ENCODE measurements at regions not wholly inside any gene's neighbourhood (a gene's known extent, or its start where the extent isn't known, plus 50 kb on each side); places are given as distances from the start of the nearest gene placed in this dataset.

- intact Hi-C loops (cut with micrococcal nuclease) (no loop called here), dilution Hi-C loops (cut with MboI; ENCODE audit: extremely low pct_ligation_motif_present, low sequenced_read_pairs) (no loop called here)
- H3K4me1 ChIP-seq (ENCODE audit: control insufficient read depth, extremely low read depth, insufficient read depth, low read length) = peaks cover 6% of the 10 kb centered on the region
- no peak overlapping the region for H3K4me3 ChIP-seq (replicated peaks in 1 of 3; ENCODE audit: insufficient read depth in 1 of 3, low read depth in 1 of 3, low read length in 3 of 3)
- H2AFZ ChIP-seq (ENCODE audit: low read depth, low read length) = no peak overlapping the region
- DNase-seq (ENCODE audit: low read depth, low spot score) = no peak
- POLR2A ChIA-PET = no interaction called here
- no peaks in the 10 kb centered on the region for H4K20me1 ChIP-seq (replicated peaks; ENCODE audit: control insufficient read depth, extremely low read depth, insufficient read depth, low read length)
- H3K9me1 ChIP-seq (replicated peaks; ENCODE audit: control insufficient read depth, extremely low read depth, insufficient read depth, low read length) = no peaks in the 10 kb centered on the region
- TF ChIP-seq MYC (IDR thresholded peaks at IDR 0.05; ENCODE audit: low read depth, low read length) (no peak), EZH2 (IDR thresholded peaks at IDR 0.05; ENCODE audit: borderline replicate concordance, low read depth, low read length, severe bottlenecking) (no peak), JUN (IDR thresholded peaks at IDR 0.05; ENCODE audit: borderline replicate concordance, insufficient read depth, insufficient read length, low read depth) (no peak)
- no peaks in the 10 kb centered on the region for H3K79me2 ChIP-seq (ENCODE audit: control insufficient read depth, insufficient read depth, low read length)
- no peaks in the 10 kb centered on the region for H3K27me3 ChIP-seq (ENCODE audit: control insufficient read depth in 2 of 2, insufficient read depth in 2 of 2, low read length in 2 of 2)
- no peaks in the 10 kb centered on the region for H3K9me3 ChIP-seq (replicated peaks; ENCODE audit: control insufficient read depth, insufficient read depth, low read length)
- no peak overlapping the region for H3K27ac ChIP-seq (ENCODE audit: insufficient read depth, low read depth, low read length)
- FAIRE-seq = no peak
- CTCF ChIA-PET = no interaction called here
- no peak overlapping the region for H3K4me2 ChIP-seq (ENCODE audit: insufficient read depth, low read length)
- no peak overlapping the region for H3K9ac ChIP-seq (replicated peaks; ENCODE audit: extremely low read depth, insufficient read depth, low read length)
- H3K36me3 ChIP-seq (ENCODE audit: control insufficient read depth in 2 of 2, extremely low read depth in 1 of 2, insufficient read depth in 2 of 2, low read length in 2 of 2) = no peaks in the 10 kb centered on the region
- no TSS peak for BruUV-seq (replicated peaks)
Measured at GRCh38 chr3:182729903-182730674, 63.2 kb upstream of the ATP11B start.

GRCh38 chr3:182730675-182731042 is 62.6 kb upstream of the ATP11B start:
- H3K4me3 ChIP-seq (replicated peaks in 1 of 3; ENCODE audit: insufficient read depth in 1 of 3, low read depth in 1 of 3, low read length in 3 of 3) = no peak overlapping the region
- H3K4me2 ChIP-seq (ENCODE audit: insufficient read depth, low read length) = no peak overlapping the region
- H3K9me3 ChIP-seq (replicated peaks; ENCODE audit: control insufficient read depth, insufficient read depth, low read length) = no peaks in the 10 kb centered on the region
- BruUV-seq (replicated peaks) = no TSS peak
- no peak overlapping the region for H3K9ac ChIP-seq (replicated peaks; ENCODE audit: extremely low read depth, insufficient read depth, low read length)
- ChIA-PET POLR2A (no interaction called here), CTCF (no interaction called here)
- intact Hi-C loops (cut with micrococcal nuclease) = no loop called here
- FAIRE-seq (no peak), DNase-seq (ENCODE audit: low read depth, low spot score) (no peak)
- H3K9me1 ChIP-seq (replicated peaks; ENCODE audit: control insufficient read depth, extremely low read depth, insufficient read depth, low read length) = no peaks in the 10 kb centered on the region
- peaks cover 9% of the 10 kb centered on the region for H3K4me1 ChIP-seq (ENCODE audit: control insufficient read depth, extremely low read depth, insufficient read depth, low read length)
- no peak overlapping the region for H2AFZ ChIP-seq (ENCODE audit: low read depth, low read length)
- TF ChIP-seq POLR2AphosphoS5 (IDR thresholded peaks at IDR 0.05; ENCODE audit: insufficient read depth, low read depth, low read length) (no peak), POLR2A (IDR thresholded peaks at IDR 0.05; ENCODE audit: low read depth, low read length) (no peak), GATA2 (IDR thresholded peaks at IDR 0.05; ENCODE audit: insufficient read depth, insufficient read length, low read depth, low read length) (no peak), MYC (IDR thresholded peaks at IDR 0.05; ENCODE audit: low read depth, low read length) (no peak), CTCF (IDR thresholded peaks at IDR 0.05; ENCODE audit: extremely low read depth in 1 of 2, insufficient read depth in 1 of 2, low read depth in 1 of 2, low read length in 2 of 2) (no peak), FOS (IDR thresholded peaks at IDR 0.05; ENCODE audit: borderline replicate concordance, insufficient read depth, low read length) (no peak), EZH2 (IDR thresholded peaks at IDR 0.05; ENCODE audit: borderline replicate concordance, low read depth, low read length, severe bottlenecking) (no peak), JUN (IDR thresholded peaks at IDR 0.05; ENCODE audit: borderline replicate concordance, insufficient read depth, insufficient read length, low read depth) (no peak)
- TF ChIP-seq, protein P1, sequence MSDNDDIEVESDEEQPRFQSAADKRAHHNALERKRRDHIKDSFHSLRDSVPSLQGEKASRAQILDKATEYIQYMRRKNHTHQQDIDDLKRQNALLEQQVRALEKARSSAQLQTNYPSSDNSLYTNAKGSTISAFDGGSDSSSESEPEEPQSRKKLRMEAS (IDR thresholded peaks at IDR 0.05; ENCODE audit: insufficient read depth, insufficient read length) = no peak
- H3K27me3 ChIP-seq (ENCODE audit: control insufficient read depth in 2 of 2, insufficient read depth in 2 of 2, low read length in 2 of 2) = no peaks in the 10 kb centered on the region
- H3K79me2 ChIP-seq (ENCODE audit: control insufficient read depth, insufficient read depth, low read length) = no peaks in the 10 kb centered on the region
- dilution Hi-C loops (cut with MboI; ENCODE audit: extremely low pct_ligation_motif_present, low sequenced_read_pairs) = no loop called here
- no peak overlapping the region for H3K27ac ChIP-seq (ENCODE audit: insufficient read depth, low read depth, low read length)
- H3K36me3 ChIP-seq (ENCODE audit: control insufficient read depth in 2 of 2, extremely low read depth in 1 of 2, insufficient read depth in 2 of 2, low read length in 2 of 2) = no peaks in the 10 kb centered on the region
- no peaks in the 10 kb centered on the region for H4K20me1 ChIP-seq (replicated peaks; ENCODE audit: control insufficient read depth, extremely low read depth, insufficient read depth, low read length)
